Thyroid gland (tissue), 4 donors: ENCODE measurements at regions not wholly inside any gene's neighbourhood (a gene's known extent, or its start where the extent isn't known, plus 50 kb on each side); places are given as distances from the start of the nearest gene placed in this dataset.

ENCODE experiments used
- DNase-seq, 2 donors: peaks; one replicate each; pipeline ENCODE4 v3.0.0-alpha.2; 2019
- H3K27ac ChIP-seq, 3 donors: fragments of 200-600 bp; sonication (generic); 1 replicate in 2 of 3; 2 replicates in 1 of 3; pipeline ENCODE4 v1.5.1; 2016 to 2019; ENCODE audit warnings: mild to moderate bottlenecking in 1 of 3, moderate library complexity in 1 of 3
- H3K27me3 ChIP-seq: fragments of 200-600 bp; sonication (generic); one replicate; pipeline ENCODE4 v1.5.1; 2019
- H3K36me3 ChIP-seq, 2 donors: fragments of 200-600 bp; sonication (generic); one replicate each; pipeline ENCODE4 v1.5.1; 2016 to 2019
- H3K4me1 ChIP-seq, 2 donors: fragments of 200-600 bp; sonication (generic); one replicate each; pipeline ENCODE4 v1.5.1; 2017 to 2019
- H3K4me3 ChIP-seq, 3 donors: fragments of 200-600 bp; sonication (generic); replicated peaks in 1 of 3; 1 replicate in 2 of 3; 2 replicates in 1 of 3; pipeline ENCODE4 v1.5.1; 2016; ENCODE audit warnings: mild to moderate bottlenecking in 1 of 3
- H3K9me3 ChIP-seq: fragments of 200-600 bp; sonication (generic); one replicate; pipeline ENCODE4 v1.5.1; 2017
- POLR2A ChIP-seq, 2 donors: fragments of 450-650 bp; IDR thresholded peaks; one replicate each; pipeline ENCODE4 v1.6.1; 2017; ENCODE audit warnings: antibody characterized with exemption in 2 of 2, mild to moderate bottlenecking in 2 of 2, moderate library complexity in 1 of 2
- WGBS, 2 donors: methylation state at CpG; one replicate each; pipeline ENCODE4 v1.1.5; 2017; 5-methylcytosine and 5-hydroxymethylcytosine counted together
- intact Hi-C: fragments of 100-400 bp; cut with DNase I; formaldehyde crosslinking; loops from one replicate; pipeline ENCODE4 v1.15.1; 2023
- TF ChIP-seq, protein P1 (sequence below), 6 experiments: fragments of 200-600 bp in 3 of 6; fragments of 450-650 bp in 3 of 6; sonication (generic) in 3 of 6; IDR thresholded peaks; one replicate each; pipeline ENCODE4 v1.5.1; 2016 to 2019; ENCODE audit warnings: antibody characterized with exemption in 6 of 6, mild to moderate bottlenecking in 2 of 6, inconsistent platforms in 1 of 6, moderate library complexity in 1 of 6

DNA sequence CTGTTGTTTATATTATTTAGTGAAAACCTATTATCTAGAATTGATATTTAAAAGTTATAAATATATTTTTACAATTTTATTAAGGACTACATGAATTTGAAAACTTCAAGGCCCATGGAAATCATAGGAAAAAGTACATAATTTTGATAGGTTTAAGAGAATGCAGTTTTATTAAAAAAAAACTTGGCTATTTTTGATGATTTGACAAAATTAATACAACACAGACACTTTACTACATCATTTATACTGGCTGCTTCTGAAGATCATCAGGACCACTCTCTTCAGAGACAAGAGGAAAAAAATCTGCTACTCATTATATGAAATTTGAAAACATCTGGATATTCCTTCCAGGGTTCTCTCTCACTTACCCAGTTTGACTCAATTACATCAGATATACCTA is 637.7 kb downstream of the BCKDHB start:
- TF ChIP-seq POLR2A (IDR thresholded peaks at IDR 0.05) = no peak
- TF ChIP-seq, protein P1, sequence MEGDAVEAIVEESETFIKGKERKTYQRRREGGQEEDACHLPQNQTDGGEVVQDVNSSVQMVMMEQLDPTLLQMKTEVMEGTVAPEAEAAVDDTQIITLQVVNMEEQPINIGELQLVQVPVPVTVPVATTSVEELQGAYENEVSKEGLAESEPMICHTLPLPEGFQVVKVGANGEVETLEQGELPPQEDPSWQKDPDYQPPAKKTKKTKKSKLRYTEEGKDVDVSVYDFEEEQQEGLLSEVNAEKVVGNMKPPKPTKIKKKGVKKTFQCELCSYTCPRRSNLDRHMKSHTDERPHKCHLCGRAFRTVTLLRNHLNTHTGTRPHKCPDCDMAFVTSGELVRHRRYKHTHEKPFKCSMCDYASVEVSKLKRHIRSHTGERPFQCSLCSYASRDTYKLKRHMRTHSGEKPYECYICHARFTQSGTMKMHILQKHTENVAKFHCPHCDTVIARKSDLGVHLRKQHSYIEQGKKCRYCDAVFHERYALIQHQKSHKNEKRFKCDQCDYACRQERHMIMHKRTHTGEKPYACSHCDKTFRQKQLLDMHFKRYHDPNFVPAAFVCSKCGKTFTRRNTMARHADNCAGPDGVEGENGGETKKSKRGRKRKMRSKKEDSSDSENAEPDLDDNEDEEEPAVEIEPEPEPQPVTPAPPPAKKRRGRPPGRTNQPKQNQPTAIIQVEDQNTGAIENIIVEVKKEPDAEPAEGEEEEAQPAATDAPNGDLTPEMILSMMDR (IDR thresholded peaks at IDR 0.05) = no peak

DNA sequence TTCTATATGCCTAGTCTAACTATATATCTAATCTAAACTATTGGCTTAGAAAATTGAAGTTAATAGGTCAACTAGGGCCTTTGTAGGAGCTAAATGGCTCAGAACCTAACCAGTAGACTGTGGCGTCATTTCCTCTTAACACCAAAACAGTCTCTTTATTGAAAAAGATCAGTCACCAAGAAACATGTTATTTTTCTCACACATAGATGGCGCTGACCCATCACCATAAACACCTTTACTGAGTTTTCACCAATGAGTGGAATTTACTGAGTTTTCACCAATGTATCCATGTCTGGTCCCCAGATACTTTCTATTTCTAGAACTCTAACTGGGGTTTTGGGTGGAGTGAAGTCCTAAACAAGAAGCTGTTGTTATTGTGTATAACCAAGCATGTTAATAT is 636.0 kb downstream of the BCKDHB start:
- H3K27me3 ChIP-seq = no peaks in the 10 kb centered on the region
- no peak for DNase-seq
- no peak overlapping the region for H3K27ac ChIP-seq
- no peak overlapping the region for H3K4me3 ChIP-seq
- no peaks in the 10 kb centered on the region for H3K4me1 ChIP-seq
- H3K9me3 ChIP-seq = no peaks in the 10 kb centered on the region
- intact Hi-C loops = no loop called here
- H3K36me3 ChIP-seq = no peaks in the 10 kb centered on the region
- WGBS, 2 donors = 37 to 49% methylated on average over 2 of the region's 2 CpGs
- TF ChIP-seq, protein P1 (IDR thresholded peaks at IDR 0.05) = peak in 3 of 6 experiments; percentile 18 to 28 (median 18)
- no peak for TF ChIP-seq POLR2A (IDR thresholded peaks at IDR 0.05)

More for the DNA sequence above, 637.7 kb downstream of the BCKDHB start:
- no peak overlapping the region for H3K27ac ChIP-seq
- DNase-seq = no peak
- H3K4me1 ChIP-seq = no peaks in the 10 kb centered on the region
- intact Hi-C loops = no loop called here
- no peak overlapping the region for H3K4me3 ChIP-seq
- H3K9me3 ChIP-seq = no peaks in the 10 kb centered on the region
- H3K27me3 ChIP-seq = no peaks in the 10 kb centered on the region
- H3K36me3 ChIP-seq = no peaks in the 10 kb centered on the region

DNA sequence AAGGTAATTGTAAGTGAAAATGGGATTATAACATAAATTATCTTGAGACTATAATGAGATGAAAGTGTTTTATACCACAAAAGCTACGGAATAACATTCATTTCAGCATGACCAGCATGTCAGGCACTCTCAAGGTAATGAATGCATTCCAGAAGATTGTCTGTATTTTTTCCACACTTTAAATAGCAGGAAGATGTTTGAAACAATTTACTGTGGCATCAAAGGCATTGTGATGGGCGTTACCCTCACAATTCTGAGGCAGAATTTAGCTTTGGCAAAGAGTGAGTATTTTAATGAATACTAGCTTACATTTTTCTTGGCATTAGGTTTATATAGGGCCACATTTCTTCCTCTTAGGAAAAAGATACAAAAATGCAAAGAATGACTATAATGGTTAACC is 627.2 kb downstream of the BCKDHB start:
- DNase-seq = no peak
- Histone ChIP-seq H3K27ac (no peak overlapping the region), H3K4me3 (no peak overlapping the region), H3K4me1 (no peaks in the 10 kb centered on the region), H3K27me3 (no peaks in the 10 kb centered on the region), H3K9me3 (no peaks in the 10 kb centered on the region), H3K36me3 (no peaks in the 10 kb centered on the region)
- intact Hi-C loops = no loop called here
- 76 to 82% methylated on average over 2 of the region's 2 CpGs for WGBS, 2 donors
- no peak for TF ChIP-seq POLR2A (IDR thresholded peaks at IDR 0.05)
- TF ChIP-seq, protein P1 (IDR thresholded peaks at IDR 0.05) = no peak

DNA sequence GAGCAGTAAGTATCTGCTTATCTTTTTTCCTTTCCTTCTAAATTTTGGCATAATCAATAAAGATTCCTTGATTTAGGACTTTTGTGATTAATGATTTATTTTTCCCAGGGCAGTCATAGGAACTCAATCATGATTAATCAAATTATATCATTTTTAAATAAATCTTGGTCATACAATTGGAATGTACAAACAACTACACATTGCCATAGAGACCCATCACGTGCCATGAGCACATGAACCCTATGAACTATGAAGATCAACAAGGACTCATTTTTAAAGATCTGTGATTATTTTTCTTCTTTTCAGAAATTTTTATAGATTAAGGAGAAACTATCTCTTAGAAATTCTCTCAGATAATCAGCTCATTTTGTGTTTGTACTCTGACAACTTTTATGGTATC is 622.4 kb downstream of the BCKDHB start:
- 75 to 81% methylated on average over 1 of the region's 1 CpG for WGBS, 2 donors
- Histone ChIP-seq H3K27me3 (no peaks in the 10 kb centered on the region), H3K4me3 (no peak overlapping the region), H3K27ac (no peak overlapping the region), H3K36me3 (no peaks in the 10 kb centered on the region), H3K4me1 (no peaks in the 10 kb centered on the region), H3K9me3 (no peaks in the 10 kb centered on the region)
- no peak for DNase-seq
- TF ChIP-seq, protein P1 (IDR thresholded peaks at IDR 0.05) = no peak
- TF ChIP-seq POLR2A (IDR thresholded peaks at IDR 0.05) = no peak
- intact Hi-C loops = no loop called here

DNA sequence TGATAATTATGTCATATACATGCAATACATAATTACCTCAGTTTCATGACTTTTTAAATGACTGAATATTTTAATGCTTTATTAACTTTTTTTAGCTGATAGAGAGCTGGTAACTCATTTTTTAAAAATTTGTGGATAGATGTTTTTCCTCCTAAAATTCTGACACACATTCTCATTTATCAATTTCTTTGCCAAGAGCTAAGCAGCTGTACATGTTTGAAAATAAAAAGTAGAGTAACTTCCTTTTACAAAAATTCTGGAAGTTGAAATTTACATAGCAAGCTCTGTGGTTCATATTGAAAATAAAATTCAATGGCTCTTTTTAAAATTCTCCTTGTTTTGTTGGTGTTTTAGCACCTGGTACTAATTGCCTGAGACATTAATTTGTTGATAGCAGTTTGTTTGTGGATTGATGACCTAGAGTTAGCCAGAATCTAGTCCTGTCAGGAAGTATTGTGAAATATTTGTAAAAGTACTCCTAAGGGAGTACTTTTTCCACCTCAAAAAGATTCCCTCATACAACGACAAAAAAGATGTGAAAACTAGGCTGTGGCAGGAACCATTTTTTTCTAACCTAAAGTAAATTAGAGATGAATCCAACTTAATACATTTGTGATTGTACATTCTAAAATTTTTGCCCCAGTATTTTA is 621.8 kb downstream of the BCKDHB start:
- Histone ChIP-seq H3K27ac (no peak overlapping the region), H3K27me3 (no peaks in the 10 kb centered on the region), H3K4me1 (no peaks in the 10 kb centered on the region), H3K4me3 (no peak overlapping the region), H3K9me3 (no peaks in the 10 kb centered on the region), H3K36me3 (no peaks in the 10 kb centered on the region)
- DNase-seq = no peak
- WGBS, 2 donors = 68 to 72% methylated on average over 1 of the region's 1 CpG
- no peak for TF ChIP-seq POLR2A (IDR thresholded peaks at IDR 0.05)
- TF ChIP-seq, protein P1 (IDR thresholded peaks at IDR 0.05) = no peak
- intact Hi-C loops = no loop called here
